CD4-positive, alpha-beta T cell treated with Interferon alpha-2 for 1 hour (primary cell): ENCODE measurements at regions not wholly inside any gene's neighbourhood (a gene's known extent, or its start where the extent isn't known, plus 50 kb on each side); places are given as distances from the start of the nearest gene placed in this dataset.

Experiments
- DNase-seq, 2 donors: peaks; one replicate each; pipeline ENCODE4 v3.0.0-alpha.2; 2020 to 2022

GRCh38 chr11:112765337-112765736 lies 195.9 kb upstream of the NCAM1 start:
- DNase-seq = no peak

GRCh38 chr11:112769170-112769569 lies 192.1 kb upstream of the NCAM1 start:
- DNase-seq = no peak

GRCh38 chr11:112769584-112769983 lies 191.6 kb upstream of the NCAM1 start:
- DNase-seq = no peak

GRCh38 chr11:112770033-112770432 lies 191.2 kb upstream of the NCAM1 start:
- DNase-seq = no peak

- no peak for DNase-seq
Measured at GRCh38 chr11:112770487-112770886, 190.7 kb upstream of the NCAM1 start.

GRCh38 chr11:112771851-112772250 lies 189.4 kb upstream of the NCAM1 start:
- no peak for DNase-seq

GRCh38 chr11:112773264-112773663 lies 188.0 kb upstream of the NCAM1 start:
- no peak for DNase-seq

- no peak for DNase-seq
Measured at GRCh38 chr11:112776834-112777233, 184.4 kb upstream of the NCAM1 start.

GRCh38 chr11:112777283-112777751 lies 183.9 kb upstream of the NCAM1 start:
- no peak for DNase-seq

GRCh38 chr11:112778091-112778876 lies 182.9 kb upstream of the NCAM1 start:
- no peak for DNase-seq

GRCh38 chr11:112778877-112779266 lies 182.3 kb upstream of the NCAM1 start:
- no peak for DNase-seq

- no peak for DNase-seq
Measured at GRCh38 chr11:112780351-112781087, 180.7 kb upstream of the NCAM1 start.

- DNase-seq = no peak
Measured at GRCh38 chr11:112783945-112784322, 177.3 kb upstream of the NCAM1 start.

- no peak for DNase-seq
Measured at GRCh38 chr11:112784323-112785073, 176.7 kb upstream of the NCAM1 start.

- no peak for DNase-seq
Measured at GRCh38 chr11:112785149-112785548, 176.1 kb upstream of the NCAM1 start.

- DNase-seq = no peak
Measured at GRCh38 chr11:112785719-112786118, 175.5 kb upstream of the NCAM1 start.

GRCh38 chr11:112786196-112786595 lies 175.0 kb upstream of the NCAM1 start:
- no peak for DNase-seq

- DNase-seq = no peak
Measured at GRCh38 chr11:112786886-112787530, 174.2 kb upstream of the NCAM1 start.

- DNase-seq = no peak
Measured at GRCh38 chr11:112789481-112789880, 171.7 kb upstream of the NCAM1 start.

GRCh38 chr11:112790286-112790685 lies 170.9 kb upstream of the NCAM1 start:
- no peak for DNase-seq

GRCh38 chr11:112792070-112792469 lies 169.2 kb upstream of the NCAM1 start:
- no peak for DNase-seq

GRCh38 chr11:112793416-112793815 lies 167.8 kb upstream of the NCAM1 start:
- no peak for DNase-seq

- DNase-seq = no peak
Measured at GRCh38 chr11:112794331-112794846, 166.8 kb upstream of the NCAM1 start.
